A549 (cell line): ENCODE measurements at regions not wholly inside any gene's neighbourhood (a gene's known extent, or its start where the extent isn't known, plus 50 kb on each side); places are given as distances from the start of the nearest gene placed in this dataset.

Experiments used
- ATAC-seq, 2 experiments: fragments of 200-7000 bp in 1 of 2; fragments of >200 bp in 1 of 2; cut with Nextera tagmentation in 1 of 2; cut with Tn5 transposase in 1 of 2; 3 replicates each; pipeline versions ENCODE4 v1.8.0 to v1.9.1; 2018 to 2020; ENCODE audit warnings: mild to moderate bottlenecking in 1 of 2, moderate library complexity in 1 of 2
- CTCF ChIA-PET: fragments of 300-600 bp; sonication (Branson Sonifier 250); formaldehyde crosslinking; extraction: SDS; loops from one replicate; lab custom pipeline; 2021; ENCODE audit warnings: antibody characterized with exemption, inconsistent platforms; lab: Yijun Ruan, JAX
- POLR2A ChIA-PET: fragments of 350-600 bp; formaldehyde crosslinking; extraction: SDS; loops from one replicate; lab custom pipeline; 2021; ENCODE audit warnings: antibody characterized with exemption, inconsistent platforms; lab: Yijun Ruan, JAX
- DNase-seq, 2 experiments: peaks; one replicate each; pipeline versions ENCODE4 v3.0.0 to v3.0.0-alpha.2; 2011 to 2016; ENCODE audit warnings: low read depth in 1 of 2, low spot score in 1 of 2
- FAIRE-seq: peaks from 2 replicates; lab custom pipeline; 2011; peaks lifted over from hg19 to GRCh38; lab: Jason Lieb, UNC
- H3K27ac ChIP-seq, 2 experiments: fragments of >200 bp; sonication (Bioruptor Twin); formaldehyde crosslinking; 3 replicates each; pipeline ENCODE4 v1.5.1; 2016 to 2017
- H3K4me1 ChIP-seq: fragments of >200 bp; sonication (Bioruptor Twin); formaldehyde crosslinking; 3 replicates; pipeline ENCODE4 v1.6.1; 2016
- H3K4me2 ChIP-seq: fragments of >200 bp; sonication (Bioruptor Twin); formaldehyde crosslinking; 3 replicates; pipeline ENCODE4 v1.6.1; 2016
- H3K4me3 ChIP-seq: fragments of >200 bp; sonication (Bioruptor Twin); formaldehyde crosslinking; 3 replicates; pipeline ENCODE4 v1.5.1; 2016
- H3K9me3 ChIP-seq: fragments of >200 bp; sonication (Bioruptor Twin); formaldehyde crosslinking; 3 replicates; pipeline ENCODE4 v1.6.1; 2016
- ATOH8 ChIP-seq: fragments of 250-450 bp; sonication (Bioruptor Pico); IDR thresholded peaks from 2 replicates; pipeline ENCODE4 v1.5.0; 2020; ENCODE audit warnings: low read depth, mild to moderate bottlenecking, moderate library complexity
- CBX2 ChIP-seq: fragments of 200-600 bp; sonication (generic); IDR thresholded peaks from 2 replicates; pipeline ENCODE4 v1.6.1; 2016; ENCODE audit warnings: low read depth, mild to moderate bottlenecking, borderline replicate concordance
- CEBPB ChIP-seq, 2 experiments: fragments of >200 bp in 1 of 2; sonication (Bioruptor Twin) in 1 of 2; formaldehyde crosslinking in 1 of 2; IDR thresholded peaks; 2 replicates each; pipeline ENCODE4 v1.6.1; 2012 to 2016
- CHD4 ChIP-seq: fragments of 200-600 bp; sonication (generic); IDR thresholded peaks from 2 replicates; pipeline ENCODE4 v1.6.1; 2016; ENCODE audit warnings: antibody characterized with exemption, mild to moderate bottlenecking, borderline replicate concordance
- CTCF ChIP-seq: fragments of >200 bp; sonication (Bioruptor Twin); formaldehyde crosslinking; IDR thresholded peaks from 3 replicates; pipeline ENCODE4 v1.5.1; 2016
- E2F6 ChIP-seq: IDR thresholded peaks from 2 replicates; pipeline ENCODE4 v1.6.1; 2012; ENCODE audit warnings: low read depth, borderline replicate concordance
- EP300 ChIP-seq, 2 experiments: fragments of >200 bp; sonication (Bioruptor Twin); formaldehyde crosslinking; IDR thresholded peaks; 2 replicates in 1 of 2; 3 replicates in 1 of 2; pipeline ENCODE4 v1.6.1; 2016 to 2017
- ESRRA ChIP-seq: fragments of 150-350 bp; IDR thresholded peaks from 2 replicates; pipeline ENCODE4 v1.6.1; 2014; ENCODE audit warnings: mild to moderate bottlenecking, low read length, borderline replicate concordance
- GATA3 ChIP-seq: IDR thresholded peaks from 2 replicates; pipeline ENCODE4 v1.6.1; 2012; ENCODE audit warnings: borderline replicate concordance
- HES2 ChIP-seq: fragments of >200 bp; sonication (Bioruptor Twin); formaldehyde crosslinking; IDR thresholded peaks from 2 replicates; pipeline ENCODE4 v1.6.1; 2016
- JUN ChIP-seq, 2 experiments: fragments of >200 bp; sonication (Bioruptor Twin); formaldehyde crosslinking; IDR thresholded peaks; 2 replicates in 1 of 2; 3 replicates in 1 of 2; pipeline ENCODE4 v1.6.1; 2016 to 2017
- JUNB ChIP-seq: fragments of >200 bp; sonication (Bioruptor Twin); formaldehyde crosslinking; IDR thresholded peaks from 2 replicates; pipeline ENCODE4 v1.6.1; 2016
- KDM1A ChIP-seq: fragments of 200-600 bp; sonication (generic); IDR thresholded peaks from 2 replicates; pipeline ENCODE4 v1.6.1; 2016; ENCODE audit warnings: low read depth, mild to moderate bottlenecking
- KDM5A ChIP-seq: fragments of 200-600 bp; sonication (generic); IDR thresholded peaks from 2 replicates; pipeline ENCODE4 v1.6.1; 2016; ENCODE audit warnings: antibody characterized with exemption, mild to moderate bottlenecking
- MAFK ChIP-seq: fragments of 450-650 bp; IDR thresholded peaks from 2 replicates; pipeline ENCODE4 v1.6.1; 2014; ENCODE audit not compliant: partially characterized antibody
- MAX ChIP-seq: IDR thresholded peaks from 2 replicates; pipeline ENCODE4 v1.6.1; 2012
- MAZ ChIP-seq: fragments of 150-350 bp; IDR thresholded peaks from 2 replicates; pipeline ENCODE4 v1.6.1; 2014; ENCODE audit warnings: antibody characterized with exemption, low read depth, low read length, borderline replicate concordance
- MYC ChIP-seq: IDR thresholded peaks from 2 replicates; pipeline ENCODE4 v1.6.1; 2012; ENCODE audit warnings: mild to moderate bottlenecking, inconsistent platforms, low read length, improper control_type of control experiment, borderline replicate concordance
- NPAS2 ChIP-seq: fragments of 250-450 bp; sonication (Bioruptor Pico); IDR thresholded peaks from 2 replicates; pipeline ENCODE4 v1.8.0; 2022; ENCODE audit warnings: mild to moderate bottlenecking, moderate library complexity, borderline replicate concordance
- SREBF2 ChIP-seq: fragments of 450-650 bp; IDR thresholded peaks from 2 replicates; pipeline ENCODE4 v1.6.1; 2014; ENCODE audit warnings: mild to moderate bottlenecking, moderate library complexity
- TP53 ChIP-seq: fragments of 250-450 bp; sonication (Bioruptor Pico); IDR thresholded peaks from 2 replicates; pipeline ENCODE4 v1.5.0; 2021; ENCODE audit warnings: mild to moderate bottlenecking, moderate library complexity
- ZC3H11A ChIP-seq: fragments of 450-650 bp; IDR thresholded peaks from 2 replicates; pipeline ENCODE4 v1.6.1; 2014; ENCODE audit warnings: antibody characterized with exemption, mild to moderate bottlenecking
- ZFP36 ChIP-seq: fragments of 450-650 bp; IDR thresholded peaks from 2 replicates; pipeline ENCODE4 v1.6.1; 2014; ENCODE audit warnings: borderline replicate concordance; ENCODE audit not compliant: partially characterized antibody
- WGBS: methylation state at CpG from one replicate; pipeline ENCODE4 v1.1.6; 2017; ENCODE audit errors: missing lambda C conversion rate; 5-methylcytosine and 5-hydroxymethylcytosine counted together

- Histone ChIP-seq H3K27ac (no peak overlapping the region), H3K9me3 (no peaks in the 10 kb centered on the region), H3K4me1 (0 out of 3 replicates have a peak, but pooled peaks cover 6% of the 10 kb centered on the region), H3K4me3 (no peak overlapping the region), H3K4me2 (no peak overlapping the region)
- TF ChIP-seq CBX2 (no peak), KDM5A (no peak), MAZ (no peak), MAFK (no peak), ZC3H11A (no peak), MYC (no peak), SREBF2 (no peak), CEBPB (IDR thresholded peaks at IDR 0.05) (no peak), EP300 (IDR thresholded peaks at IDR 0.05) (no peak)
- ChIA-PET POLR2A (no interaction called here), CTCF (interaction anchor here (1.2 kb wide), 1 partner anchor 12 kb away, joined by 3 read pairs; no protein-coding TSS in a partner anchor)
- FAIRE-seq (no peak), DNase-seq (no peak), ATAC-seq (no peak)
- 75% methylated on average over 5 of the region's 5 CpGs for WGBS
Measured at GRCh38 chr3:105958237-105959000, 89.6 kb upstream of the CBLB start.

GRCh38 chr3:105959851-105960250, 91.0 kb upstream of the CBLB start:
- FAIRE-seq (no peak), ATAC-seq (no peak), DNase-seq (no peak)
- Histone ChIP-seq H3K4me2 (no peak overlapping the region), H3K4me3 (no peak overlapping the region), H3K4me1 (0 out of 3 replicates have a peak, but pooled peaks cover 6% of the 10 kb centered on the region), H3K27ac (no peak overlapping the region), H3K9me3 (no peaks in the 10 kb centered on the region)
- CTCF ChIA-PET, result no interaction called here
- 37% methylated on average over 3 of the region's 3 CpGs for WGBS
- POLR2A ChIA-PET, result no interaction called here
- TF ChIP-seq JUNB, result no peak
- no peak for TF ChIP-seq MAX
- no peak for TF ChIP-seq MAFK
- no peak for TF ChIP-seq ZC3H11A
- no peak for TF ChIP-seq SREBF2
- no peak for TF ChIP-seq JUN (IDR thresholded peaks at IDR 0.05)
- no peak for TF ChIP-seq ESRRA
- no peak for TF ChIP-seq NPAS2 (CRISPR knock-in tag)
- no peak for TF ChIP-seq E2F6

GRCh38 chr3:105960381-105960780, 91.6 kb upstream of the CBLB start:
- POLR2A ChIA-PET, result no interaction called here
- ATAC-seq (no peak), DNase-seq (no peak), FAIRE-seq (no peak)
- CTCF ChIA-PET, result no interaction called here
- H3K27ac ChIP-seq, result no peak overlapping the region
- 0 out of 3 replicates have a peak, but pooled peaks cover 6% of the 10 kb centered on the region for H3K4me1 ChIP-seq
- no peaks in the 10 kb centered on the region for H3K9me3 ChIP-seq
- no peak for TF ChIP-seq ATOH8 (CRISPR knock-in tag)
- TF ChIP-seq GATA3, result no peak
- TF ChIP-seq KDM1A, result no peak
- TF ChIP-seq ZFP36, result no peak
- no peak for TF ChIP-seq CHD4
- no peak for TF ChIP-seq HES2
- TF ChIP-seq CTCF, result no peak
- TF ChIP-seq TP53, result no peak
- H3K4me3 ChIP-seq, result no peak overlapping the region
- no peak overlapping the region for H3K4me2 ChIP-seq
- 81% methylated on average over 5 of the region's 5 CpGs for WGBS
